CD4-positive, alpha-beta T cell treated with Interleukin-6 at 100 ng/mL for 8 hours (primary cell): ENCODE measurements at regions not wholly inside any gene's neighbourhood (a gene's known extent, or its start where the extent isn't known, plus 50 kb on each side); places are given as distances from the start of the nearest gene placed in this dataset.

Experiments used
- DNase-seq: peaks from one replicate; pipeline ENCODE4 v3.0.0-alpha.2; 2020; ENCODE audit warnings: mixed read lengths, low spot score

GRCh38 chr18:73918816-73919215 lies 228.8 kb downstream of the FBXO15 start:
- no peak for DNase-seq

- no peak for DNase-seq
These were observed 230.6 kb downstream of the FBXO15 start for GRCh38 chr18:73917046-73917445.

GRCh38 chr18:73913505-73913904 lies 234.1 kb downstream of the FBXO15 start:
- no peak for DNase-seq

GRCh38 chr18:73908323-73908722 lies 239.3 kb downstream of the FBXO15 start:
- no peak for DNase-seq

- no peak for DNase-seq
These were observed 246.1 kb downstream of the FBXO15 start for GRCh38 chr18:73901566-73901965.

GRCh38 chr18:73901151-73901550 lies 246.5 kb downstream of the FBXO15 start:
- no peak for DNase-seq

- DNase-seq: no peak
These were observed 247.4 kb downstream of the FBXO15 start for GRCh38 chr18:73900106-73900835.

- no peak for DNase-seq
These were observed 250.1 kb downstream of the FBXO15 start for GRCh38 chr18:73897517-73897916.

- no peak for DNase-seq
These were observed 250.9 kb downstream of the FBXO15 start for GRCh38 chr18:73896685-73897084.

GRCh38 chr18:73895701-73896100 lies 251.9 kb downstream of the FBXO15 start:
- DNase-seq: no peak

GRCh38 chr18:73893880-73894279 lies 253.8 kb downstream of the FBXO15 start:
- no peak for DNase-seq

- no peak for DNase-seq
These were observed 255.8 kb downstream of the FBXO15 start for GRCh38 chr18:73891572-73892421.

- DNase-seq: no peak
These were observed 259.1 kb downstream of the FBXO15 start for GRCh38 chr18:73888565-73888964.

- no peak for DNase-seq
These were observed 259.8 kb downstream of the FBXO15 start for GRCh38 chr18:73887801-73888200.

- DNase-seq: no peak
These were observed 262.8 kb downstream of the FBXO15 start for GRCh38 chr18:73884868-73885267.

GRCh38 chr18:73881396-73881917 lies 266.2 kb downstream of the FBXO15 start:
- no peak for DNase-seq

- no peak for DNase-seq
These were observed 267.2 kb downstream of the FBXO15 start for GRCh38 chr18:73880387-73880786.

- DNase-seq: no peak
These were observed 267.9 kb downstream of the FBXO15 start for GRCh38 chr18:73879766-73880165.

- DNase-seq: no peak
These were observed 268.3 kb downstream of the FBXO15 start for GRCh38 chr18:73879328-73879727.

- no peak for DNase-seq
These were observed 278.5 kb downstream of the FBXO15 start for GRCh38 chr18:73869182-73869581.

- DNase-seq: no peak
These were observed 285.9 kb downstream of the FBXO15 start for GRCh38 chr18:73861771-73862170.

GRCh38 chr18:73859837-73860397 lies 287.7 kb downstream of the FBXO15 start:
- no peak for DNase-seq
